KMS-11 (cell line): ENCODE measurements at regions not wholly inside any gene's neighbourhood (a gene's known extent, or its start where the extent isn't known, plus 50 kb on each side); places are given as distances from the start of the nearest gene placed in this dataset.

Source experiments
- H2AFZ ChIP-seq: fragments of 200-600 bp; sonication (generic); 2 replicates; pipeline ENCODE4 v1.6.1; 2016; ENCODE audit warnings: antibody characterized with exemption, mixed run types, low read depth
- H3K27ac ChIP-seq: fragments of 200-600 bp; sonication (generic); 2 replicates; pipeline ENCODE4 v1.6.1; 2016; ENCODE audit warnings: mild to moderate bottlenecking, mixed run types
- H3K27me3 ChIP-seq: fragments of 200-600 bp; sonication (generic); 2 replicates; pipeline ENCODE4 v1.6.1; 2017; ENCODE audit warnings: mild to moderate bottlenecking, low read depth, mixed run types, moderate library complexity; ENCODE audit not compliant: insufficient read depth
- H3K36me3 ChIP-seq: fragments of 200-600 bp; sonication (generic); 2 replicates; pipeline ENCODE4 v1.6.1; 2017; ENCODE audit warnings: mild to moderate bottlenecking, mixed run types; ENCODE audit not compliant: insufficient read depth
- H3K4me1 ChIP-seq: fragments of 200-600 bp; sonication (generic); 2 replicates; pipeline ENCODE4 v1.6.1; 2016; ENCODE audit warnings: mild to moderate bottlenecking, low read depth, mixed run types; ENCODE audit not compliant: poor library complexity, severe bottlenecking
- H3K4me2 ChIP-seq: fragments of 200-600 bp; sonication (generic); 2 replicates; pipeline ENCODE4 v1.7.0; 2016; ENCODE audit warnings: mild to moderate bottlenecking, mixed run types
- H3K4me3 ChIP-seq: fragments of 200-600 bp; sonication (generic); IDR thresholded peaks from 2 replicates; pipeline ENCODE4 v1.6.1; 2017; ENCODE audit warnings: low read depth, low read length, mixed read lengths; ENCODE audit not compliant: insufficient read depth
- H3K79me2 ChIP-seq: fragments of 200-600 bp; sonication (generic); 2 replicates; pipeline ENCODE4 v1.6.1; 2016; ENCODE audit warnings: low read depth, mixed run types; ENCODE audit not compliant: insufficient read depth
- H3K9ac ChIP-seq: fragments of 200-600 bp; sonication (generic); 2 replicates; pipeline ENCODE4 v1.6.1; 2016; ENCODE audit warnings: mild to moderate bottlenecking, mixed run types
- H4K20me1 ChIP-seq: fragments of 200-600 bp; sonication (generic); 2 replicates; pipeline ENCODE4 v1.6.1; 2016; ENCODE audit warnings: mild to moderate bottlenecking, mixed run types; ENCODE audit not compliant: insufficient read depth
- CTCF ChIP-seq: fragments of 200-600 bp; sonication (generic); conservative IDR thresholded peaks from 2 replicates; pipeline ENCODE4 v1.6.1; 2017; ENCODE audit warnings: low read depth, mild to moderate bottlenecking, antibody characterized with exemption, low read length, moderate library complexity, mixed read lengths

- H3K4me1 ChIP-seq: peaks cover 10% of the 10 kb centered on the region
- H3K9ac ChIP-seq: no peak overlapping the region
- H3K27ac ChIP-seq: no peak overlapping the region
- H2AFZ ChIP-seq: no peak overlapping the region
- H3K27me3 ChIP-seq: no peaks in the 10 kb centered on the region
- no peak for TF ChIP-seq CTCF
- no peaks in the 10 kb centered on the region for H4K20me1 ChIP-seq
- no peaks in the 10 kb centered on the region for H3K79me2 ChIP-seq
- H3K4me2 ChIP-seq: no peak overlapping the region
- no peak overlapping the region for H3K4me3 ChIP-seq
- no peaks in the 10 kb centered on the region for H3K36me3 ChIP-seq
These were observed 113.0 kb downstream of the ANXA1 start for GRCh38 chr9:73264631-73265030.

- no peak overlapping the region for H3K27ac ChIP-seq
- no peak overlapping the region for H3K4me3 ChIP-seq
- H3K9ac ChIP-seq: no peak overlapping the region
- H3K36me3 ChIP-seq: no peaks in the 10 kb centered on the region
- no peaks in the 10 kb centered on the region for H4K20me1 ChIP-seq
- TF ChIP-seq CTCF: no peak
- no peak overlapping the region for H2AFZ ChIP-seq
- H3K4me1 ChIP-seq: peaks cover 10% of the 10 kb centered on the region
- H3K4me2 ChIP-seq: no peak overlapping the region
- H3K27me3 ChIP-seq: no peaks in the 10 kb centered on the region
- no peaks in the 10 kb centered on the region for H3K79me2 ChIP-seq
These were observed 114.2 kb downstream of the ANXA1 start for GRCh38 chr9:73265876-73266275.

DNA sequence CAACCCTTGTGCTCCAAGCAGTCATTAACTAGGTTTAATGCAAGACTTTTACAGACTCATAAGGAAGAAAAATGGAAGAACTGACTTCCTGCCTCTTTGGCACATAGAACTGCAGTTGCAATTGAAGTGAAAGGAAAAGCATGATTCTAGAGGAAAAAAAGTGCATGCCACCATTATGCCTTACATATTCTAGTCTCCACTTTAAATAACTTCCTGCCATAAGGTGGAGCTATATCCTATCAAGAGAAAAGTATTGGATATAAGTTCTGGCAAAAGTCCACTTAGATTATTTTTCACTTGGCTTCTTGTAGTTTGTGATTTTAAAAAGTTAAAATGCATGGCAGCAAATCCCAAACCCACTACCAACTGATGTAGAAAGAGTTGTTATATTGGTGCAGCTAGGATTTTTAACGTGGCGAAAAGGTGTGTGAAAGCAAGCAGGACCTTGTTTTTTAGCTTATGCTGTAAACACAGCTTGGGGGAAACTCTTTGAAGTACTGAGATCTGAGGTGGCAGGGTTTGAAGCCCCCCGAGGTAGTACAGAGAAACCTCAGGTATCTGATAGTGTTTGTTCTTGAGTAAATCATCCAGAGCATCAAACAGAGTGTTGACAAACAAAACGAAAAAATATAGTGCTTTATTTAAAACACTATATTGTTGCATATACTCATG, 117.9 kb downstream of the ANXA1 start:
- H3K4me2 ChIP-seq: no peak overlapping the region; the same call in 1 of the 2 replicates
- no peaks in the 10 kb centered on the region for H4K20me1 ChIP-seq
- H3K9ac ChIP-seq: no peak overlapping the region
- no peak overlapping the region for H2AFZ ChIP-seq
- no peaks in the 10 kb centered on the region for H3K27me3 ChIP-seq
- peak; percentile 58 for TF ChIP-seq CTCF
- H3K79me2 ChIP-seq: no peaks in the 10 kb centered on the region
- H3K36me3 ChIP-seq: no peaks in the 10 kb centered on the region
- peaks cover 10% of the 10 kb centered on the region for H3K4me1 ChIP-seq
- H3K4me3 ChIP-seq: no peak overlapping the region
- H3K27ac ChIP-seq: no peak overlapping the region

DNA sequence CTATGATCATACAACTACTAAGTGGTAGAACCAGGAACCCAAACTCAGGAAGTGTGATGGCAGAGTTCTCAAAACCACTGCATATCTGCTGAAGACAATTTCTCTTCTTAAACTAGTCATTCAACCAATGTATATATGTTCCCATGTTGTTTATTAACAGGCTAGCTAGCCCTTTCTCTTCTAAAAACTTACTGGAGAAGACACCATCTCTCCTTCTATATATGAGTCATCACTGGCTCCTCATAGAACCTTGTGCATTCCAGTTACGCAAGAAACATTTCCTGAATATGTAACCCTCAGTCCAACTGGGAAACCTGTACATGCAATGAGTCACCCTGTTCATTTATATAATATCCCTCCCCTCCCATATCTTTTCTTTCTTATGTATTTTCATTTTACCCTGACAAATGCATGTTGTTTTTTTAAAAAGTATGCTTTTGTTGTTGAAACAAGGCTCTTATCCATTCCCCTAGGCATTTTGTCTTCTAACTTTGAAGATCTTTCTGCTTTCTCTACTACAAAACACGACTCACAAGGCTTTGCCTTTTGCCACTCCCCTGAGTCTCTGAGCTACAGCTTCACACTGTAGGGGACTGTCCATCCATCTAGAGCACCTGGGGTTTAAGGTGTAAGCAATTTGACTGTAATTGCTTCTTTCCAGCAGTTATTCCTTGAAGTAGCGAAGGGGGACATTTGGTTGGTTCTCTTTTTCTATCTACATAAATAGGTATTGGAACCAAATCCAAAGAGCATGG, 119.5 kb downstream of the ANXA1 start:
- H3K36me3 ChIP-seq: no peaks in the 10 kb centered on the region
- no peaks in the 10 kb centered on the region for H4K20me1 ChIP-seq
- no peak overlapping the region for H3K27ac ChIP-seq
- H2AFZ ChIP-seq: no peak overlapping the region
- no peak overlapping the region for H3K4me3 ChIP-seq
- no peak overlapping the region for H3K9ac ChIP-seq
- H3K4me2 ChIP-seq: no peak overlapping the region
- no peak for TF ChIP-seq CTCF
- no peaks in the 10 kb centered on the region for H3K79me2 ChIP-seq
- no peaks in the 10 kb centered on the region for H3K27me3 ChIP-seq
- peaks cover 10% of the 10 kb centered on the region for H3K4me1 ChIP-seq
